Tibial nerve (tissue), 4 donors: ENCODE measurements at regions not wholly inside any gene's neighbourhood (a gene's known extent, or its start where the extent isn't known, plus 50 kb on each side); places are given as distances from the start of the nearest gene placed in this dataset.

Source experiments
- DNase-seq, 2 donors: peaks; one replicate each; pipeline ENCODE4 v3.0.0-alpha.2; 2019; ENCODE audit warnings: low spot score in 2 of 2
- H3K27ac ChIP-seq, 4 donors: fragments of 200-600 bp; sonication (generic) in 3 of 4; one replicate each; pipeline ENCODE4 v1.5.1; 2017 to 2019; ENCODE audit warnings: mild to moderate bottlenecking in 1 of 4
- H3K27me3 ChIP-seq, 2 donors: fragments of 200-600 bp; sonication (generic) in 1 of 2; one replicate each; pipeline versions ENCODE4 v1.5.1 to v1.6.0; 2017 to 2019
- H3K36me3 ChIP-seq, 3 donors: fragments of 200-600 bp; sonication (generic); one replicate each; pipeline ENCODE4 v1.5.1; 2018 to 2019
- H3K4me1 ChIP-seq, 4 donors: fragments of 200-600 bp; sonication (generic) in 3 of 4; one replicate each; pipeline ENCODE4 v1.5.1; 2017 to 2019
- H3K4me3 ChIP-seq, 4 donors: fragments of 200-600 bp; sonication (generic) in 3 of 4; one replicate each; pipeline ENCODE4 v1.5.1; 2017 to 2019; ENCODE audit warnings: mild to moderate bottlenecking in 1 of 4, moderate library complexity in 1 of 4
- H3K9me3 ChIP-seq, 4 donors: fragments of 200-600 bp; sonication (generic) in 3 of 4; one replicate each; pipeline ENCODE4 v1.5.1; 2017 to 2019
- CTCF ChIP-seq, 5 experiments: fragments of 200-600 bp in 3 of 5; fragments of 450-650 bp in 2 of 5; sonication (generic) in 3 of 5; IDR thresholded peaks; one replicate each; pipeline ENCODE4 v1.5.1; 2016 to 2019; ENCODE audit warnings: antibody characterized with exemption in 5 of 5, mild to moderate bottlenecking in 3 of 5, moderate library complexity in 2 of 5
- EP300 ChIP-seq, 2 donors: sonication (generic); formaldehyde crosslinking; IDR thresholded peaks; one replicate each; pipeline ENCODE4 v1.6.1; 2017; ENCODE audit warnings: antibody characterized with exemption in 2 of 2, mild to moderate bottlenecking in 1 of 2
- POLR2A ChIP-seq, 2 donors: fragments of 450-650 bp; IDR thresholded peaks; one replicate each; pipeline ENCODE4 v1.6.1; 2017; ENCODE audit warnings: antibody characterized with exemption in 2 of 2, mild to moderate bottlenecking in 2 of 2, moderate library complexity in 2 of 2
- WGBS, 2 donors: methylation state at CpG; one replicate each; pipeline ENCODE4 v1.1.5; 2018; 5-methylcytosine and 5-hydroxymethylcytosine counted together

- peaks cover 0 to 12% (median 3%) of the 10 kb centered on the region in 4 donors for H3K9me3 ChIP-seq
- no peak for DNase-seq
- no peaks in the 10 kb centered on the region for H3K27me3 ChIP-seq
- H3K36me3 ChIP-seq = no peaks in the 10 kb centered on the region
- TF ChIP-seq CTCF (IDR thresholded peaks at IDR 0.05) = no peak
- TF ChIP-seq POLR2A (IDR thresholded peaks at IDR 0.05) = no peak
- TF ChIP-seq EP300 (IDR thresholded peaks at IDR 0.05) = no peak
- 89 to 93% methylated on average over 3 of the region's 3 CpGs for WGBS, 2 donors
- H3K4me3 ChIP-seq = no peak overlapping the region
- H3K4me1 ChIP-seq = no peaks in the 10 kb centered on the region
- H3K27ac ChIP-seq = no peak overlapping the region
These were observed 146.1 kb downstream of the RBM46 start for GRCh38 chr4:154927126-154927680.

- Histone ChIP-seq H3K4me1 (no peaks in the 10 kb centered on the region), H3K9me3 (peaks cover 0 to 26% (median 3%) of the 10 kb centered on the region in 4 donors), H3K27ac (no peak overlapping the region), H3K27me3 (no peaks in the 10 kb centered on the region), H3K4me3 (no peak overlapping the region), H3K36me3 (no peaks in the 10 kb centered on the region)
- TF ChIP-seq POLR2A (IDR thresholded peaks at IDR 0.05) = no peak
- WGBS, 2 donors = 61 to 62% methylated on average over 6 of the region's 6 CpGs
- no peak for DNase-seq
These were observed 147.7 kb downstream of the RBM46 start for GRCh38 chr4:154928640-154929257.

GRCh38 chr4:154936873-154937272 is 155.8 kb downstream of the RBM46 start:
- Histone ChIP-seq H3K9me3 (peaks cover 0 to 38% (median 1%) of the 10 kb centered on the region in 4 donors), H3K27me3 (no peaks in the 10 kb centered on the region), H3K4me3 (no peak overlapping the region), H3K36me3 (no peaks in the 10 kb centered on the region), H3K27ac (no peak overlapping the region), H3K4me1 (no peaks in the 10 kb centered on the region)
- no peak for TF ChIP-seq POLR2A (IDR thresholded peaks at IDR 0.05)
- no peak for TF ChIP-seq CTCF (IDR thresholded peaks at IDR 0.05)
- TF ChIP-seq EP300 (IDR thresholded peaks at IDR 0.05) = no peak
- 86 to 91% methylated on average over 3 of the region's 3 CpGs for WGBS, 2 donors
- no peak for DNase-seq

GRCh38 chr4:154939851-154940250 is 158.8 kb downstream of the RBM46 start:
- H3K4me1 ChIP-seq = no peaks in the 10 kb centered on the region
- DNase-seq = no peak
- WGBS, 2 donors = 48 to 63% methylated on average over 3 of the region's 3 CpGs
- H3K36me3 ChIP-seq = no peaks in the 10 kb centered on the region
- no peaks in the 10 kb centered on the region for H3K27me3 ChIP-seq
- no peak overlapping the region for H3K4me3 ChIP-seq
- no peak overlapping the region for H3K27ac ChIP-seq
- H3K9me3 ChIP-seq = peaks cover 0 to 15% (median 0%) of the 10 kb centered on the region in 4 donors
- TF ChIP-seq EP300 (IDR thresholded peaks at IDR 0.05) (no peak), POLR2A (IDR thresholded peaks at IDR 0.05) (no peak), CTCF (IDR thresholded peaks at IDR 0.05) (no peak)

GRCh38 chr4:154942176-154942575 is 161.1 kb downstream of the RBM46 start:
- Histone ChIP-seq H3K36me3 (no peaks in the 10 kb centered on the region), H3K4me1 (no peaks in the 10 kb centered on the region), H3K4me3 (no peak overlapping the region), H3K9me3 (no peaks in the 10 kb centered on the region), H3K27me3 (no peaks in the 10 kb centered on the region), H3K27ac (no peak overlapping the region)
- DNase-seq = no peak
- TF ChIP-seq EP300 (IDR thresholded peaks at IDR 0.05) (no peak), CTCF (IDR thresholded peaks at IDR 0.05) (no peak), POLR2A (IDR thresholded peaks at IDR 0.05) (no peak)
